ENCODE measurements at regions not wholly inside any gene's neighbourhood (a gene's known extent, or its start where the extent isn't known, plus 50 kb on each side); places are given as distances from the start of the nearest gene placed in this dataset.
"Not testable (repeated sequence)": the region's sequence is repeated elsewhere in the genome, so short reads cannot be mapped to it uniquely, and the experiment has no call there.

DNA sequence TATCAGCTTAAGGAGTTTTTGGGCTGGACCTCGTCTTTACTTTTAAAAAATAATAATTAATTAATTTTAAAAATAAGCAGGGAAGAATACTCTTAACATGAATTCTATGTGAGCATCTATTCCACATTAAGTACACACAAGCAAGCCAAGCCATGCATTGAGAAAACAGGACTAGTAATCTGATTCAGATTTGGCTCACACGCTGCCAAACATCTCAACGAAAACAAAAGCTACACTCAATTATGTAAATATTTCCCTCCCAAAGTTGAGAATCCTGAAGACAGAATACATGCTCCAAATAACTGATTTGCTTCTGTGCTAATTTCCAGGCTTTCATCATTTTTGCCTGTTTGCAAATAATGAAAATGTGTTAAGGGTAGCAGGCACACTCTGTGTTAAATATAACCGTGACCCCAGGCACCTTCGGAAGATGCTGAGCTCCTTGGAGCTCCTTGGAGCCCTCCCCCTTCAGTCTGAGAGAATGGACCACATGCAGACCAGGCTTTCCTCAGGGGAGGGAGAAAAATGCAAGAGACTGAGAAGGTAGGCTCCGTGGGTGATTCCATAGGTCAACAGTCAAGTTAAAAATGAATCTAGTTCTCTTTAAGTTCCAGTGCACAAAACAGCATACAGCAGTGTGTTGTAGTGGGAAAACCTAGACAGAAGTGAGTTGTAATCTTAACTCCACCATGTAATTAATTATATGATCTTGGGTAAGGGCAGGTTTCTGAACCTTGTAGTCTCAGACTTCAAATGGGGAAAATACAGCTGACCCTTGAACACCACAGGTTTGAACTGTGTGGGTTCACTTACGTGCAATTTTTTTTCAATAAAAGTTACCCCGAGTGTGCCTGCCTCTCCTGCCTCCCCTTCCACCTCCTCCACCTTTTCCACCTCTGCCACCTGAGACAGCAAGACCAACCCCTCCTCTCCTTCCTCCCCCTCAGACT is 161.3 kb upstream of the RREB1 start:
- H3K9me3 Mint-ChIP-seq (ENCODE audit: low read depth): peaks cover 8% of the 10 kb centered on the region
- no peaks in the 10 kb centered on the region for H3K27me3 Mint-ChIP-seq (ENCODE audit: low read depth)
- TF ChIP-seq, protein P1, sequence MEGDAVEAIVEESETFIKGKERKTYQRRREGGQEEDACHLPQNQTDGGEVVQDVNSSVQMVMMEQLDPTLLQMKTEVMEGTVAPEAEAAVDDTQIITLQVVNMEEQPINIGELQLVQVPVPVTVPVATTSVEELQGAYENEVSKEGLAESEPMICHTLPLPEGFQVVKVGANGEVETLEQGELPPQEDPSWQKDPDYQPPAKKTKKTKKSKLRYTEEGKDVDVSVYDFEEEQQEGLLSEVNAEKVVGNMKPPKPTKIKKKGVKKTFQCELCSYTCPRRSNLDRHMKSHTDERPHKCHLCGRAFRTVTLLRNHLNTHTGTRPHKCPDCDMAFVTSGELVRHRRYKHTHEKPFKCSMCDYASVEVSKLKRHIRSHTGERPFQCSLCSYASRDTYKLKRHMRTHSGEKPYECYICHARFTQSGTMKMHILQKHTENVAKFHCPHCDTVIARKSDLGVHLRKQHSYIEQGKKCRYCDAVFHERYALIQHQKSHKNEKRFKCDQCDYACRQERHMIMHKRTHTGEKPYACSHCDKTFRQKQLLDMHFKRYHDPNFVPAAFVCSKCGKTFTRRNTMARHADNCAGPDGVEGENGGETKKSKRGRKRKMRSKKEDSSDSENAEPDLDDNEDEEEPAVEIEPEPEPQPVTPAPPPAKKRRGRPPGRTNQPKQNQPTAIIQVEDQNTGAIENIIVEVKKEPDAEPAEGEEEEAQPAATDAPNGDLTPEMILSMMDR (IDR thresholded peaks at IDR 0.05): no peak
- H3K4me1 Mint-ChIP-seq (ENCODE audit: low read depth): peaks cover 3% of the 10 kb centered on the region
- DNase-seq (ENCODE audit: low spot score): no peak
- H3K27ac Mint-ChIP-seq (ENCODE audit: unreplicated experiment): no peak overlapping the region
- no peak overlapping the region for H3K4me3 Mint-ChIP-seq (ENCODE audit: unreplicated experiment)
- H3K36me3 Mint-ChIP-seq (ENCODE audit: low read depth): peaks cover 4% of the 10 kb centered on the region

- TF ChIP-seq, protein P1 (IDR thresholded peaks at IDR 0.05): no peak
- H3K9me3 Mint-ChIP-seq (ENCODE audit: low read depth): peaks cover 11% of the 10 kb centered on the region
- DNase-seq (ENCODE audit: low spot score): no peak
- no peak overlapping the region for H3K4me3 Mint-ChIP-seq (ENCODE audit: unreplicated experiment)
- H3K4me1 Mint-ChIP-seq (ENCODE audit: low read depth): peaks cover 3% of the 10 kb centered on the region
- no peak overlapping the region for H3K27ac Mint-ChIP-seq (ENCODE audit: unreplicated experiment)
- H3K27me3 Mint-ChIP-seq (ENCODE audit: low read depth): no peaks in the 10 kb centered on the region
- peaks cover 5% of the 10 kb centered on the region for H3K36me3 Mint-ChIP-seq (ENCODE audit: low read depth)
Measured at GRCh38 chr6:6950373-6951145, 157.2 kb upstream of the RREB1 start.

DNA sequence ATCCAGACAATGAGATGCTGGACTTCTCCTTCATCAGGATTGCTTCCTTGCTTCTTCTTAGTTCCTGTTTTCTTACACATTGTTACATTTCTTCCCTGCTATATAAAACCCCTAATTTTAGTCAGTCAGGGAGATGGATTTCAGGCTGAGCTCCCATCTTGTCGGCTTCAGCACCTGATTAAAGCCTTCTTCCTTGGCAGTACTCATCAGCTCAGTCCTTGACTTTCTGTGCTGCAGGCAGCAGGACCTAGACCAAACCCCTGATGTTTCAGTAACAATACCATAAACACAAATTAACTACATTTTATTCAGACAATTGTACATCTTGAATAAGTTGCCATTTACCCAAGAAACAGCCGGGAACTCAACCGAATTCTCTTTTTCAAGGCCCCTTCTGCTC is 156.4 kb upstream of the RREB1 start:
- peaks cover 3% of the 10 kb centered on the region for H3K4me1 Mint-ChIP-seq (ENCODE audit: low read depth)

GRCh38 chr6:6952484-6952883 is 155.3 kb upstream of the RREB1 start:
- H3K36me3 Mint-ChIP-seq (ENCODE audit: low read depth): peaks cover 5% of the 10 kb centered on the region
- TF ChIP-seq, protein P1 (IDR thresholded peaks at IDR 0.05): no peak
- no peaks in the 10 kb centered on the region for H3K4me1 Mint-ChIP-seq (ENCODE audit: low read depth)
- peaks cover 11% of the 10 kb centered on the region for H3K9me3 Mint-ChIP-seq (ENCODE audit: low read depth)
- no peaks in the 10 kb centered on the region for H3K27me3 Mint-ChIP-seq (ENCODE audit: low read depth)
- no peak for DNase-seq (ENCODE audit: low spot score)
- H3K4me3 Mint-ChIP-seq (ENCODE audit: unreplicated experiment): no peak overlapping the region
- H3K27ac Mint-ChIP-seq (ENCODE audit: unreplicated experiment): no peak overlapping the region

More for the DNA sequence above, 156.4 kb upstream of the RREB1 start:
- no peak overlapping the region for H3K4me3 Mint-ChIP-seq (ENCODE audit: unreplicated experiment)
- H3K36me3 Mint-ChIP-seq (ENCODE audit: low read depth): peaks cover 5% of the 10 kb centered on the region
- no peak overlapping the region for H3K27ac Mint-ChIP-seq (ENCODE audit: unreplicated experiment)
- DNase-seq (ENCODE audit: low spot score): no peak
- TF ChIP-seq, protein P1 (IDR thresholded peaks at IDR 0.05): no peak
- H3K9me3 Mint-ChIP-seq (ENCODE audit: low read depth): peaks cover 11% of the 10 kb centered on the region
- H3K27me3 Mint-ChIP-seq (ENCODE audit: low read depth): no peaks in the 10 kb centered on the region

GRCh38 chr6:6952927-6953326 is 154.8 kb upstream of the RREB1 start:
- not testable (repeated sequence) for H3K36me3 Mint-ChIP-seq (ENCODE audit: low read depth); H3K27me3 Mint-ChIP-seq (ENCODE audit: low read depth); DNase-seq (ENCODE audit: low spot score); H3K27ac Mint-ChIP-seq (ENCODE audit: unreplicated experiment); H3K4me1 Mint-ChIP-seq (ENCODE audit: low read depth); H3K4me3 Mint-ChIP-seq (ENCODE audit: unreplicated experiment)
- H3K9me3 Mint-ChIP-seq (ENCODE audit: low read depth): peaks cover 11% of the 10 kb centered on the region
